Pancreas (tissue), 10 donors: ENCODE measurements at regions not wholly inside any gene's neighbourhood (a gene's known extent, or its start where the extent isn't known, plus 50 kb on each side); places are given as distances from the start of the nearest gene placed in this dataset.

Experiments
- ATAC-seq, 4 donors: fragments of 200-7000 bp; cut with Tn5 transposase; one replicate each; pipeline versions ENCODE4 v1.8.0 to v1.9.1; 2020; ENCODE audit warnings: mild to moderate bottlenecking in 4 of 4, moderate library complexity in 4 of 4
- DNase-seq, 6 donors: peaks; one replicate each; pipeline ENCODE4 v3.0.0-alpha.2; 2020
- FAIRE-seq: peaks from 2 replicates; lab custom pipeline; 2012; peaks lifted over from hg19 to GRCh38; lab: Jason Lieb, UNC
- H3K27ac ChIP-seq, 4 donors: fragments of 200-600 bp; sonication (generic); 1 replicate in 3 of 4; 2 replicates in 1 of 4; pipeline versions ENCODE4 v1.5.0 to v1.8.0; 2020
- H3K27me3 ChIP-seq, 4 donors: fragments of 200-600 bp; one replicate each; pipeline ENCODE4 v1.8.0; 2021
- H3K36me3 ChIP-seq, 3 donors: fragments of 200-600 bp; sonication (generic) in 1 of 3; one replicate each; pipeline versions ENCODE4 v1.5.0 to v1.8.0; 2020 to 2021
- H3K4me1 ChIP-seq, 3 donors: fragments of 200-600 bp; one replicate each; pipeline ENCODE4 v1.8.0; 2021
- H3K4me3 ChIP-seq, 4 donors: fragments of 200-600 bp; sonication (generic) in 2 of 4; one replicate each; pipeline versions ENCODE4 v1.5.0 to v1.8.0; 2020 to 2021
- H3K9me3 ChIP-seq, 4 donors: fragments of 200-600 bp; one replicate each; pipeline ENCODE4 v1.8.0; 2021
- WGBS, 2 donors: extraction: QIAGEN DNeasy Blood & Tissue Kit; methylation state at CpG; one replicate each; pipeline ENCODE4 v1.1.7; 2013; 5-methylcytosine and 5-hydroxymethylcytosine counted together
- intact Hi-C, 3 donors: fragments of 100-400 bp; cut with DNase I; formaldehyde crosslinking; loops; one replicate each; pipeline versions ENCODE4 v1.11.1 to v1.14.2; 2022
- TF ChIP-seq, protein P1 (sequence below), 4 donors: fragments of 200-600 bp; sonication (generic) in 3 of 4; IDR thresholded peaks; one replicate each; pipeline versions ENCODE4 v1.5.0 to v1.8.0; 2021; ENCODE audit warnings: antibody characterized with exemption in 4 of 4
- donor health status: healthy with polysubstance abuse.
- donor health status: DM: no; HTN: no; CAD: no; lungs with moderate emphysema.
- donor health status: DM: no; HTN: no; CAD: no.
- donor health status: control.
- donor health status: control.
- donor health status: Bipolar disorder and iron deficiency.
- donor health status: DM: yes; HTN: yes; CAD: no.
- donor health status: DM: no; HTN: no; CAD: no.
- donor health status: DM: no; HTN: no; CAD: no.
- donor health status: DM: yes; HTN: yes; CAD: no.

DNA sequence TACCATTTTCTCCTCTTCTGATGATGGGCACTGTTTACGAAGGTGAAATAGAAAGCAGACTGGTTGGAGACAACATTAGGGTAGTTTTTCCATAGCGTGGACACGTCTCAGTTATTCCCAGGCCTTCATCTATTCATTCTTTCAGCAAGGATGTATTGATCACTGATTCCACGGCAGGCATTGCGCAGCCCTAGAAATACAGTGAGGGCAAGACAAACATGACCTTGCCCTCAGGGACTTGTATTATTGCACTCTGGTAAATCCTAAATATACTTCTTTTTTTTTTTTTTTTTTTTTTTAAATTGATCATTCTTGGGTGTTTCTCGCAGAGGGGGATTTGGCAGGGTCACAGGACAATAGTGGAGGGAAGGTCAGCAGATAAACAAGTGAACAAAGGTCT lies 167.3 kb upstream of the SPRED2 start:
- no peak for ATAC-seq
- WGBS, 2 donors: 69 to 74% methylated on average over 5 of the region's 6 CpGs
- Histone ChIP-seq H3K36me3 (no peaks in the 10 kb centered on the region), H3K9me3 (no peaks in the 10 kb centered on the region), H3K27me3 (no peaks in the 10 kb centered on the region), H3K27ac (no peak overlapping the region), H3K4me3 (no peak overlapping the region), H3K4me1 (no peaks in the 10 kb centered on the region)
- TF ChIP-seq, protein P1, sequence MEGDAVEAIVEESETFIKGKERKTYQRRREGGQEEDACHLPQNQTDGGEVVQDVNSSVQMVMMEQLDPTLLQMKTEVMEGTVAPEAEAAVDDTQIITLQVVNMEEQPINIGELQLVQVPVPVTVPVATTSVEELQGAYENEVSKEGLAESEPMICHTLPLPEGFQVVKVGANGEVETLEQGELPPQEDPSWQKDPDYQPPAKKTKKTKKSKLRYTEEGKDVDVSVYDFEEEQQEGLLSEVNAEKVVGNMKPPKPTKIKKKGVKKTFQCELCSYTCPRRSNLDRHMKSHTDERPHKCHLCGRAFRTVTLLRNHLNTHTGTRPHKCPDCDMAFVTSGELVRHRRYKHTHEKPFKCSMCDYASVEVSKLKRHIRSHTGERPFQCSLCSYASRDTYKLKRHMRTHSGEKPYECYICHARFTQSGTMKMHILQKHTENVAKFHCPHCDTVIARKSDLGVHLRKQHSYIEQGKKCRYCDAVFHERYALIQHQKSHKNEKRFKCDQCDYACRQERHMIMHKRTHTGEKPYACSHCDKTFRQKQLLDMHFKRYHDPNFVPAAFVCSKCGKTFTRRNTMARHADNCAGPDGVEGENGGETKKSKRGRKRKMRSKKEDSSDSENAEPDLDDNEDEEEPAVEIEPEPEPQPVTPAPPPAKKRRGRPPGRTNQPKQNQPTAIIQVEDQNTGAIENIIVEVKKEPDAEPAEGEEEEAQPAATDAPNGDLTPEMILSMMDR (IDR thresholded peaks at IDR 0.05): no peak
- no peak for FAIRE-seq
- intact Hi-C loops: no loop called here
- DNase-seq: no peak

DNA sequence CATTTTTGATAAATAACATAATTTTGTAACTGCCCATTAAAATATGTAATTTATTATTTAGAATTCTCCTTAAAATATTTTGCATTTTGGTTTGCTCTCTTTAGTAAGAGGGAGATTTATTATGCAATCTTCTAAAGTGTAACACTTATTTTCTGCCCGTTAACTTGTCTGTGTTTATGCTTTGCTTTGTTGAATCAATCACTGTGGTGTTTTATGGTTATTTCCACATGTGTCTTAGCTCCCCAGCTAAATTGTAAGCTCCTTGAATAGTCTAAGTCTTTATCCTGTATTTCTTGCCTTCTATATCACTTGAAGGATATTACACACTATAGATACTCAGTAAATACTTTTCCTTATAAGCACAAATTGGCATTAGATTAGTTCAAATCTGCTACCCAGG lies 166.6 kb upstream of the SPRED2 start:
- Histone ChIP-seq H3K4me1 (no peaks in the 10 kb centered on the region), H3K27ac (no peak overlapping the region), H3K36me3 (no peaks in the 10 kb centered on the region), H3K27me3 (no peaks in the 10 kb centered on the region), H3K4me3 (no peak overlapping the region), H3K9me3 (no peaks in the 10 kb centered on the region)
- FAIRE-seq: no peak
- no peak for DNase-seq
- TF ChIP-seq, protein P1 (IDR thresholded peaks at IDR 0.05): no peak
- WGBS, 2 donors: 92 to 94% methylated on average over 1 of the region's 1 CpG
- no peak for ATAC-seq
- intact Hi-C loops: no loop called here

DNA sequence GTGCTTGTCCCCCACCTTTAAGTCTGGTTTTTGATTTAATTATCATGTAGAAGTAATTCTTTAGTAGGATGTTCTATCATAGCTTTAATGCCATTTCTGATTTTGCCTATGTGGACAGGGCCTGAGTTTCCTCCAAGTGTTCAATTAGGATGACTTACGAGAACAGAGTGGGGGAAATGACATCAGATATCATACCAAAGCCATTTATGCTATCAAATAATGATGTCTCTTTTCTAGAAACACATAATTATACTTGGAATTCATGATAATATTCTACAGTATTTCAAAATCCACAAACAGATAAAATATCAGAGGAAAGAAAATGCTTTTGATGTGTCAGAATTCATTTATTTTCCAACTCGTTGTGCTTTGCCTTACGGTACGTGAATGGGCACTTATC lies 165.9 kb upstream of the SPRED2 start:
- no peaks in the 10 kb centered on the region for H3K4me1 ChIP-seq
- intact Hi-C loops: no loop called here
- H3K4me3 ChIP-seq: no peak overlapping the region
- WGBS, 2 donors: 82 to 85% methylated on average over 4 of the region's 4 CpGs
- DNase-seq: no peak
- ATAC-seq: no peak
- no peak for FAIRE-seq
- TF ChIP-seq, protein P1 (IDR thresholded peaks at IDR 0.05): no peak
- H3K27ac ChIP-seq: no peak overlapping the region
- no peaks in the 10 kb centered on the region for H3K9me3 ChIP-seq
- H3K36me3 ChIP-seq: no peaks in the 10 kb centered on the region
- no peaks in the 10 kb centered on the region for H3K27me3 ChIP-seq

DNA sequence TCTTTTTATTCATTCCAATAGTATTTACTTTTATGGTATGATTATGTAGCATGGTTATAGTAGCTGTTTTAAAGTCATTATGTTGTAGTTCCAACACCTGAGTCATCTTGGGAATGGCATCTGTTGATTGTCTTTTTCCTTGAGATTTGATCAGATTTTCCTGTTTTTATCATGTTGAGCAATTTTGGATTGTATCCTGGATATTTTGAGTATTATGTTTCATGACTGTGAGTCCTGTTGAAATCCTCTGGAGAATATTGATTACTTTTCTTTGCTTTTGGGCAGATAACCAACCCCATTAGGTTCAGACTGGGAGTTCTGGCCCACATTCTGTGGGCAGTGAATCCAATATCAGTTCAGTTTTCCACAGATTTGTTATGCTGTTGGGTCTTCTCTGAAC lies 163.2 kb upstream of the SPRED2 start:
- no peak overlapping the region for H3K27ac ChIP-seq
- TF ChIP-seq, protein P1 (IDR thresholded peaks at IDR 0.05): no peak
- intact Hi-C loops: no loop called here
- no peak overlapping the region for H3K4me3 ChIP-seq
- DNase-seq (no peak), FAIRE-seq (no peak), ATAC-seq (no peak)
- no peaks in the 10 kb centered on the region for H3K9me3 ChIP-seq
- H3K27me3 ChIP-seq: no peaks in the 10 kb centered on the region
- H3K36me3 ChIP-seq: no peaks in the 10 kb centered on the region
- H3K4me1 ChIP-seq: no peaks in the 10 kb centered on the region

DNA sequence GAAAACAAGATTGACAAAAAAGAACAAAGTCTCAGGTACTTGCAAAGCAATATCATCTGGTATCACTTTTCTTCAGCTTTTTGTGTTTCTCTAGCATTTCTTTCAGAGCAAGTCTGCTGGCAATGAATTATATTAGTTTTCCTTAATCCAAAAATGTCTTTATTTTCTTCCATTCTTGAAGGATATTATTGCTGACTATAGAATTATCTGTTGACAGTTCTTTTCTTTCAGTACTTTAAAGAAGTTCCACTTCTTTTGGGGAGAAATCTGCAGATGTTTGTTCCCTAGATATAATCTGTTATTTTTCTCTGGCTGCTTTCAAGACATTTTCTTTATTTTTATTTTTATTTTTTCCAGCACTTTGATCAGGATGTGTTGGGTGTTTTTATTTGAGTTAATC lies 161.8 kb upstream of the SPRED2 start:
- intact Hi-C loops: no loop called here
- Histone ChIP-seq H3K4me3 (no peak overlapping the region), H3K27ac (no peak overlapping the region), H3K9me3 (no peaks in the 10 kb centered on the region), H3K4me1 (no peaks in the 10 kb centered on the region), H3K27me3 (no peaks in the 10 kb centered on the region), H3K36me3 (no peaks in the 10 kb centered on the region)
- TF ChIP-seq, protein P1 (IDR thresholded peaks at IDR 0.05): no peak
- FAIRE-seq: no peak
- no peak for DNase-seq
- no peak for ATAC-seq
